Activated B cell treated with CpG ODN at 0.5 μM for 24 hours (primary cell): ENCODE measurements at regions not wholly inside any gene's neighbourhood (a gene's known extent, or its start where the extent isn't known, plus 50 kb on each side); places are given as distances from the start of the nearest gene placed in this dataset.

Experiments
- ATAC-seq: fragments of 200-7000 bp; cut with Tn5 transposase; one replicate; pipeline ENCODE4 v1.10.0; 2021; ENCODE audit warnings: low read depth, mild to moderate bottlenecking, moderate library complexity
- CTCF ChIA-PET: fragments of 350-600 bp; sonication (Branson Sonifier 250); formaldehyde crosslinking; loops from one replicate; lab custom pipeline; 2021; ENCODE audit warnings: antibody characterized with exemption; lab: Charles Lee
- POLR2A ChIA-PET: fragments of 350-600 bp; sonication (Branson Sonifier 250); formaldehyde crosslinking; loops from one replicate; lab custom pipeline; 2021; ENCODE audit warnings: antibody characterized with exemption; lab: Charles Lee
- DNase-seq: peaks from one replicate; pipeline ENCODE4 v3.0.0; 2022
- H3K27ac Mint-ChIP-seq: one replicate; pipeline ENCODE4 v1.8.0; 2020; ENCODE audit warnings: mixed read lengths
- H3K27me3 Mint-ChIP-seq: one replicate; pipeline ENCODE4 v1.8.0; 2021; ENCODE audit warnings: mixed read lengths
- H3K36me3 Mint-ChIP-seq: one replicate; pipeline ENCODE4 v1.8.0; 2021; ENCODE audit warnings: low read depth, mixed read lengths
- H3K4me1 Mint-ChIP-seq: one replicate; pipeline ENCODE4 v1.8.0; 2021; ENCODE audit warnings: mixed read lengths
- H3K4me3 Mint-ChIP-seq: one replicate; pipeline ENCODE4 v1.8.0; 2020; ENCODE audit warnings: mild to moderate bottlenecking, mixed read lengths
- H3K9me3 Mint-ChIP-seq: one replicate; pipeline ENCODE4 v1.8.0; 2020; ENCODE audit warnings: mixed read lengths
- CTCF ChIP-seq: fragments of 200-600 bp; IDR thresholded peaks from one replicate; pipeline ENCODE4 v1.8.0; 2022; ENCODE audit warnings: antibody characterized with exemption, mild to moderate bottlenecking
- intact Hi-C: fragments of 100-400 bp; cut with micrococcal nuclease; formaldehyde crosslinking; loops from one replicate; pipeline ENCODE4 v1.15.1; 2024

- intact Hi-C loops = no loop called here
- Mint-ChIP-seq H3K4me1 (peaks cover 6% of the 10 kb centered on the region), H3K36me3 (peaks cover 4% of the 10 kb centered on the region), H3K27ac (no peak overlapping the region), H3K4me3 (no peak overlapping the region), H3K9me3 (peaks cover 10% of the 10 kb centered on the region), H3K27me3 (no peaks in the 10 kb centered on the region)
- no peak for TF ChIP-seq CTCF
- no peak for ATAC-seq
- CTCF ChIA-PET = no interaction called here
- POLR2A ChIA-PET = no interaction called here
- no peak for DNase-seq
Measured at GRCh38 chr5:87054821-87055220, 212.9 kb upstream of the RASA1 start.

- intact Hi-C loops = no loop called here
- no peak for DNase-seq
- no peak for TF ChIP-seq CTCF
- ATAC-seq = no peak
- Mint-ChIP-seq H3K27me3 (no peaks in the 10 kb centered on the region), H3K4me3 (no peak overlapping the region), H3K27ac (no peak overlapping the region), H3K9me3 (peaks cover 7% of the 10 kb centered on the region), H3K36me3 (peaks cover 1% of the 10 kb centered on the region), H3K4me1 (no peaks in the 10 kb centered on the region)
- ChIA-PET POLR2A (no interaction called here), CTCF (no interaction called here)
Measured at GRCh38 chr5:87061046-87061445, 206.6 kb upstream of the RASA1 start.

- no peak for ATAC-seq
- POLR2A ChIA-PET = no interaction called here
- Mint-ChIP-seq H3K36me3 (no peaks in the 10 kb centered on the region), H3K4me1 (peaks cover 18% of the 10 kb centered on the region), H3K4me3 (no peak overlapping the region), H3K9me3 (no peaks in the 10 kb centered on the region), H3K27ac (no peak overlapping the region), H3K27me3 (no peaks in the 10 kb centered on the region)
- CTCF ChIA-PET = interaction anchor here (1.3 to 3.9 kb wide), 3 partner anchors 262 to 331 kb away, joined by 5 to 51 read pairs (median 6); no protein-coding TSS in a partner anchor
- TF ChIP-seq CTCF = no peak
- DNase-seq = no peak
- intact Hi-C loops = no loop called here
Measured at GRCh38 chr5:87069311-87069710, 198.4 kb upstream of the RASA1 start.

- no peaks in the 10 kb centered on the region for H3K27me3 Mint-ChIP-seq
- H3K4me1 Mint-ChIP-seq = peaks cover 26% of the 10 kb centered on the region
- ATAC-seq (peak; percentile 37), DNase-seq (no peak)
- H3K27ac Mint-ChIP-seq = no peak overlapping the region
- POLR2A ChIA-PET = no interaction called here
- CTCF ChIA-PET = interaction anchor here (1.0 to 3.9 kb wide), 13 partner anchors 10 to 333 kb away, joined by 3 to 51 read pairs (median 4); no protein-coding TSS in a partner anchor
- no peak overlapping the region for H3K4me3 Mint-ChIP-seq
- TF ChIP-seq CTCF = no peak
- no peaks in the 10 kb centered on the region for H3K9me3 Mint-ChIP-seq
- no peaks in the 10 kb centered on the region for H3K36me3 Mint-ChIP-seq
- intact Hi-C loops = loop anchor here (1.0 kb wide), 2 partner anchors 198 to 330 kb away; no protein-coding TSS in a partner anchor
Measured at GRCh38 chr5:87069974-87070608, 197.6 kb upstream of the RASA1 start.

- H3K27me3 Mint-ChIP-seq = no peaks in the 10 kb centered on the region
- ATAC-seq (no peak), DNase-seq (no peak)
- ChIA-PET POLR2A (interaction anchor here (1.5 kb wide), 1 partner anchor 194 kb away, joined by 5 read pairs; the partner anchor contains the start of gene RASA1), CTCF (interaction anchor here (0.9 kb wide), 1 partner anchor 326 kb away, joined by 3 read pairs; no protein-coding TSS in a partner anchor)
- H3K36me3 Mint-ChIP-seq = no peaks in the 10 kb centered on the region
- TF ChIP-seq CTCF = no peak
- intact Hi-C loops = no loop called here
- peaks cover 47% of the 10 kb centered on the region for H3K4me1 Mint-ChIP-seq
- H3K9me3 Mint-ChIP-seq = no peaks in the 10 kb centered on the region
- no peak overlapping the region for H3K27ac Mint-ChIP-seq
- H3K4me3 Mint-ChIP-seq = no peak overlapping the region
Measured at GRCh38 chr5:87074072-87074471, 193.6 kb upstream of the RASA1 start.
